Stomach (tissue), 8 donors: ENCODE measurements at regions not wholly inside any gene's neighbourhood (a gene's known extent, or its start where the extent isn't known, plus 50 kb on each side); places are given as distances from the start of the nearest gene placed in this dataset.

Experiments used
- DNase-seq, 2 donors: peaks; one replicate each; pipeline versions ENCODE4 v3.0.0 to v3.0.0-alpha.2; 2013 to 2019
- H3K27ac ChIP-seq, 5 donors: fragments of 200-600 bp in 4 of 5; sonication (generic) in 4 of 5; one replicate each; pipeline ENCODE4 v1.5.1; 2013 to 2019; ENCODE audit warnings: mild to moderate bottlenecking in 1 of 5, moderate library complexity in 1 of 5
- H3K27me3 ChIP-seq, 3 donors: fragments of 200-600 bp; sonication (generic); one replicate each; pipeline ENCODE4 v1.5.1; 2017 to 2019; ENCODE audit warnings: mixed run types in 1 of 3
- H3K36me3 ChIP-seq, 4 donors: fragments of 200-600 bp; sonication (generic); 1 replicate in 3 of 4; 2 replicates in 1 of 4; pipeline ENCODE4 v1.5.1; 2016 to 2019
- H3K4me1 ChIP-seq, 4 donors: fragments of 200-600 bp; sonication (generic); one replicate each; pipeline ENCODE4 v1.5.1; 2016 to 2019
- H3K4me3 ChIP-seq, 4 donors: fragments of 200-600 bp; sonication (generic) in 3 of 4; one replicate each; pipeline ENCODE4 v1.5.1; 2016 to 2019; ENCODE audit warnings: mild to moderate bottlenecking in 1 of 4
- H3K9me3 ChIP-seq, 4 donors: fragments of 200-600 bp; sonication (generic); one replicate each; pipeline ENCODE4 v1.5.1; 2016 to 2019
- CTCF ChIP-seq, 7 experiments: fragments of 450-650 bp in 4 of 7; fragments of 200-600 bp in 3 of 7; sonication (generic) in 3 of 7; IDR thresholded peaks; one replicate each; pipeline ENCODE4 v1.5.1; 2016 to 2019; ENCODE audit warnings: antibody characterized with exemption in 7 of 7, control low read depth in 2 of 7, mild to moderate bottlenecking in 1 of 7
- EP300 ChIP-seq: sonication (generic); formaldehyde crosslinking; IDR thresholded peaks from one replicate; pipeline ENCODE4 v1.6.1; 2017; ENCODE audit warnings: antibody characterized with exemption
- POLR2A ChIP-seq, 4 donors: fragments of 450-650 bp; IDR thresholded peaks; one replicate each; pipeline ENCODE4 v1.6.1; 2016; ENCODE audit warnings: antibody characterized with exemption in 4 of 4, control low read depth in 2 of 4, mild to moderate bottlenecking in 1 of 4, moderate library complexity in 1 of 4
- POLR2AphosphoS5 ChIP-seq, 3 donors: sonication (generic); formaldehyde crosslinking; IDR thresholded peaks; one replicate each; pipeline ENCODE4 v1.6.1; 2016; ENCODE audit warnings: antibody characterized with exemption in 3 of 3
- WGBS, 5 donors: extraction: QIAGEN DNeasy Blood & Tissue Kit in 3 of 5; methylation state at CpG; one replicate each; pipeline versions ENCODE4 v1.1.5 to v1.1.7; 2013 to 2018; 5-methylcytosine and 5-hydroxymethylcytosine counted together
- intact Hi-C: fragments of 100-400 bp; cut with DNase I; formaldehyde crosslinking; loops from one replicate; pipeline ENCODE4 v1.15.1; 2023; ENCODE audit warnings: low total_unique reads
- donor health status: healthy with polysubstance abuse.
- donor health status: Bipolar disorder and iron deficiency.
- donor health status: healthy.

DNA sequence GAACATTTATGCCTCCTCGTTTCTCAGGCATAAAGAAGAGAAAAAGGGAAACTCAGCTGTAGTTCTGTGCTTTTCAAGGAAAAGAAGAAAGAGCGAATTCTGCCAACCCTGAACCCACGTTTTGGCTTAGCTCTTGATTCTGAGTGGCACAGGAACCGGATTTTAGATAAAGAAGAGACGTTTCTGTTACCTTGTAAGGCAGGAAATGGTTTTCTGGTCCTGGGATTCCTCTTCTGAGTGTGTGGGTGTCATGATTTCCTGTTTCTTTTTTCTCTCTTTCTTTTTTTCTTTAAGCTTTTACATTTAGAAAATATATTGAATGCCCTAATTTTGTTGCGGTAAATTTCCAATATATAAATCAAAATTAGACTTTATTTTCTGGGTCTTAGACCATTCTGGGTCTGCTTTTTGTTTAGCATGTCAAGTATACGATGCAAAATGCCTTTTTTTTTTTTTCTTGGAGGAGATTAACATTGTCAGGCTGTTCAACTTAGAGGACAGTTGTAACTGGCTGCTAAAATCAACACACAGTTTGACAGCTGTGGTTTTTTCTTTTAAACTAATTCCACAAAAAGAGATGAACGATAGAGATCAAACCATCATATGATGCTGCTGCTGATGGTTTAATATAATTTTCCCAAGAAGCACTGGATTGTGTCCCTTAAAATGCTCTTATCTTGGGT is 190.8 kb downstream of the GATA3 start:
- Histone ChIP-seq H3K36me3 (no peaks in the 10 kb centered on the region), H3K4me3 (no peak overlapping the region), H3K27ac (peak overlapping the region in 1 of 5 donors; percentile 8), H3K27me3 (no peaks in the 10 kb centered on the region), H3K9me3 (peaks cover 0 to 25% (median 17%) of the 10 kb centered on the region in 4 donors), H3K4me1 (no peaks in the 10 kb centered on the region)
- peak in 1 of 2 donors; percentile 25 for DNase-seq
- TF ChIP-seq CTCF (IDR thresholded peaks at IDR 0.05) = no peak
- WGBS, 5 donors = 31 to 51% (median 49%) methylated on average over 8 of the region's 8 CpGs
- intact Hi-C loops = no loop called here

- Histone ChIP-seq H3K9me3 (peaks cover 0 to 25% (median 17%) of the 10 kb centered on the region in 4 donors), H3K27me3 (no peaks in the 10 kb centered on the region), H3K36me3 (no peaks in the 10 kb centered on the region), H3K4me1 (no peaks in the 10 kb centered on the region), H3K4me3 (no peak overlapping the region), H3K27ac (no peak overlapping the region)
- DNase-seq = no peak
- intact Hi-C loops = no loop called here
- TF ChIP-seq EP300 (no peak), CTCF (IDR thresholded peaks at IDR 0.05) (no peak)
- 74 to 86% (median 81%) methylated on average over 3 of the region's 3 CpGs for WGBS, 5 donors
Measured at GRCh38 chr10:8245814-8246142, 191.3 kb downstream of the GATA3 start.

DNA sequence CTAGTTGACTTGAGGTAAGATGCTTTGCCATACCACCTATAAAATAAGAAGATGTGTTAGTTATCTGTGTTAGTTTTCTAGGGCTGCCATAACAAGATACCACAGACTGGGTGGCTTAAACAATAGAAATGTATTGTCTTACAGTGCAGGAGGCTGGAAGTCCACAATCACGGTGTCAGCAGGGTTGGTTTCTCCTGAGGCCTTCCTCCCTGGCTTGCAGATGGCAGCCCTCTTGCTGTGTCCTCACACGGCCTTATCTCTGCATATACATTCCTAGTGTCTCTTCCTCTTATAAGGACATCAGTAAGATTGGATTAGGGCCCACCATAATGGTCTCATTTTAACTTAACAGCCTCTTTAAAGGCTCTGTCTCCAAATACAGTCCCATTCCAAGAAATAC is 192.1 kb downstream of the GATA3 start:
- no peak overlapping the region for H3K27ac ChIP-seq
- intact Hi-C loops = no loop called here
- H3K27me3 ChIP-seq = no peaks in the 10 kb centered on the region
- no peak for DNase-seq
- WGBS, 5 donors = 67 to 93% (median 89%) methylated on average over 2 of the region's 2 CpGs
- TF ChIP-seq EP300 (no peak), POLR2AphosphoS5 (IDR thresholded peaks at IDR 0.05) (no peak), CTCF (IDR thresholded peaks at IDR 0.05) (no peak), POLR2A (IDR thresholded peaks at IDR 0.05) (no peak)
- peaks cover 0 to 25% (median 17%) of the 10 kb centered on the region in 4 donors for H3K9me3 ChIP-seq
- no peaks in the 10 kb centered on the region for H3K4me1 ChIP-seq
- H3K4me3 ChIP-seq = no peak overlapping the region
- no peaks in the 10 kb centered on the region for H3K36me3 ChIP-seq

- Histone ChIP-seq H3K27me3 (no peaks in the 10 kb centered on the region), H3K4me3 (no peak overlapping the region), H3K27ac (no peak overlapping the region), H3K9me3 (peaks cover 0 to 25% (median 17%) of the 10 kb centered on the region in 4 donors), H3K4me1 (no peaks in the 10 kb centered on the region), H3K36me3 (no peaks in the 10 kb centered on the region)
- WGBS, 5 donors = 85 to 100% (median 96%) methylated on average over 2 of the region's 2 CpGs
- intact Hi-C loops = no loop called here
- no peak for DNase-seq
- no peak for TF ChIP-seq POLR2AphosphoS5 (IDR thresholded peaks at IDR 0.05)
- no peak for TF ChIP-seq CTCF (IDR thresholded peaks at IDR 0.05)
- no peak for TF ChIP-seq EP300
- no peak for TF ChIP-seq POLR2A (IDR thresholded peaks at IDR 0.05)
Measured at GRCh38 chr10:8247191-8247590, 192.7 kb downstream of the GATA3 start.
